ENCODE measurements at regions not wholly inside any gene's neighbourhood (a gene's known extent, or its start where the extent isn't known, plus 50 kb on each side); places are given as distances from the start of the nearest gene placed in this dataset.
"Not testable (repeated sequence)": the region's sequence is repeated elsewhere in the genome, so short reads cannot be mapped to it uniquely, and the experiment has no call there.

- H3K9me3 ChIP-seq (ENCODE audit: control insufficient read depth, low read length): no peaks in the 10 kb centered on the region
- H3K27me3 ChIP-seq (ENCODE audit: control insufficient read depth, insufficient read depth, low read length): no peaks in the 10 kb centered on the region
- peaks cover 23% of the 10 kb centered on the region for H3K4me1 ChIP-seq (ENCODE audit: control insufficient read depth, insufficient read depth, low read length)
- no peak overlapping the region for H3K9ac ChIP-seq (ENCODE audit: low read length)
- H3K4me3 ChIP-seq (ENCODE audit: low read length): no peak overlapping the region
- no peaks in the 10 kb centered on the region for H3K36me3 ChIP-seq (ENCODE audit: control insufficient read depth, insufficient read depth, low read length)
These were observed 262.3 kb downstream of the SOX9 start for GRCh38 chr17:72382971-72383722.

GRCh38 chr17:72385475-72385874 is 264.7 kb downstream of the SOX9 start:
- Histone ChIP-seq H3K9me3 (ENCODE audit: control insufficient read depth, low read length) (no peaks in the 10 kb centered on the region), H3K4me1 (ENCODE audit: control insufficient read depth, insufficient read depth, low read length) (peaks cover 40% of the 10 kb centered on the region), H3K9ac (ENCODE audit: low read length) (no peak overlapping the region), H3K27me3 (ENCODE audit: control insufficient read depth, insufficient read depth, low read length) (no peaks in the 10 kb centered on the region), H3K36me3 (ENCODE audit: control insufficient read depth, insufficient read depth, low read length) (no peaks in the 10 kb centered on the region), H3K4me3 (ENCODE audit: low read length) (no peak overlapping the region)

GRCh38 chr17:72386173-72386572 is 265.4 kb downstream of the SOX9 start:
- not testable (repeated sequence) for H3K27me3 ChIP-seq (ENCODE audit: control insufficient read depth, insufficient read depth, low read length); H3K4me3 ChIP-seq (ENCODE audit: low read length); H3K36me3 ChIP-seq (ENCODE audit: control insufficient read depth, insufficient read depth, low read length); H3K9me3 ChIP-seq (ENCODE audit: control insufficient read depth, low read length); H3K9ac ChIP-seq (ENCODE audit: low read length)
- peaks cover 40% of the 10 kb centered on the region for H3K4me1 ChIP-seq (ENCODE audit: control insufficient read depth, insufficient read depth, low read length)

GRCh38 chr17:72386619-72387237 is 265.9 kb downstream of the SOX9 start:
- no peaks in the 10 kb centered on the region for H3K36me3 ChIP-seq (ENCODE audit: control insufficient read depth, insufficient read depth, low read length)
- H3K4me1 ChIP-seq (ENCODE audit: control insufficient read depth, insufficient read depth, low read length): peaks cover 46% of the 10 kb centered on the region
- no peak overlapping the region for H3K4me3 ChIP-seq (ENCODE audit: low read length)
- no peak overlapping the region for H3K9ac ChIP-seq (ENCODE audit: low read length)
- H3K9me3 ChIP-seq (ENCODE audit: control insufficient read depth, low read length): no peaks in the 10 kb centered on the region
- H3K27me3 ChIP-seq (ENCODE audit: control insufficient read depth, insufficient read depth, low read length): no peaks in the 10 kb centered on the region

- Histone ChIP-seq H3K4me1 (ENCODE audit: control insufficient read depth, insufficient read depth, low read length) (peaks cover 53% of the 10 kb centered on the region), H3K36me3 (ENCODE audit: control insufficient read depth, insufficient read depth, low read length) (no peaks in the 10 kb centered on the region), H3K4me3 (ENCODE audit: low read length) (no peak overlapping the region), H3K9ac (ENCODE audit: low read length) (no peak overlapping the region), H3K9me3 (ENCODE audit: control insufficient read depth, low read length) (no peaks in the 10 kb centered on the region), H3K27me3 (ENCODE audit: control insufficient read depth, insufficient read depth, low read length) (no peaks in the 10 kb centered on the region)
These were observed 266.7 kb downstream of the SOX9 start for GRCh38 chr17:72387487-72387886.

GRCh38 chr17:72387969-72388368 is 267.1 kb downstream of the SOX9 start:
- H3K36me3 ChIP-seq (ENCODE audit: control insufficient read depth, insufficient read depth, low read length): no peaks in the 10 kb centered on the region
- H3K9me3 ChIP-seq (ENCODE audit: control insufficient read depth, low read length): no peaks in the 10 kb centered on the region
- H3K27me3 ChIP-seq (ENCODE audit: control insufficient read depth, insufficient read depth, low read length): no peaks in the 10 kb centered on the region
- H3K9ac ChIP-seq (ENCODE audit: low read length): no peak overlapping the region
- H3K4me3 ChIP-seq (ENCODE audit: low read length): no peak overlapping the region
- H3K4me1 ChIP-seq (ENCODE audit: control insufficient read depth, insufficient read depth, low read length): peaks cover 54% of the 10 kb centered on the region

GRCh38 chr17:72388765-72389473 is 268.1 kb downstream of the SOX9 start:
- no peak overlapping the region for H3K4me3 ChIP-seq (ENCODE audit: low read length)
- no peaks in the 10 kb centered on the region for H3K36me3 ChIP-seq (ENCODE audit: control insufficient read depth, insufficient read depth, low read length)
- no peaks in the 10 kb centered on the region for H3K9me3 ChIP-seq (ENCODE audit: control insufficient read depth, low read length)
- H3K4me1 ChIP-seq (ENCODE audit: control insufficient read depth, insufficient read depth, low read length): peaks cover 54% of the 10 kb centered on the region
- no peak overlapping the region for H3K9ac ChIP-seq (ENCODE audit: low read length)
- no peaks in the 10 kb centered on the region for H3K27me3 ChIP-seq (ENCODE audit: control insufficient read depth, insufficient read depth, low read length)

- Histone ChIP-seq H3K4me3 (ENCODE audit: low read length) (no peak overlapping the region), H3K9me3 (ENCODE audit: control insufficient read depth, low read length) (no peaks in the 10 kb centered on the region), H3K4me1 (ENCODE audit: control insufficient read depth, insufficient read depth, low read length) (peaks cover 64% of the 10 kb centered on the region), H3K36me3 (ENCODE audit: control insufficient read depth, insufficient read depth, low read length) (no peaks in the 10 kb centered on the region), H3K27me3 (ENCODE audit: control insufficient read depth, insufficient read depth, low read length) (no peaks in the 10 kb centered on the region), H3K9ac (ENCODE audit: low read length) (no peak overlapping the region)
These were observed 270.1 kb downstream of the SOX9 start for GRCh38 chr17:72390675-72391508.

GRCh38 chr17:72392056-72393010 is 271.5 kb downstream of the SOX9 start:
- no peaks in the 10 kb centered on the region for H3K9me3 ChIP-seq (ENCODE audit: control insufficient read depth, low read length)
- H3K4me1 ChIP-seq (ENCODE audit: control insufficient read depth, insufficient read depth, low read length): peaks cover 51% of the 10 kb centered on the region
- H3K9ac ChIP-seq (ENCODE audit: low read length): no peak overlapping the region
- no peaks in the 10 kb centered on the region for H3K27me3 ChIP-seq (ENCODE audit: control insufficient read depth, insufficient read depth, low read length)
- no peak overlapping the region for H3K4me3 ChIP-seq (ENCODE audit: low read length)
- H3K36me3 ChIP-seq (ENCODE audit: control insufficient read depth, insufficient read depth, low read length): no peaks in the 10 kb centered on the region

- Histone ChIP-seq H3K9ac (ENCODE audit: low read length) (no peak overlapping the region), H3K9me3 (ENCODE audit: control insufficient read depth, low read length) (no peaks in the 10 kb centered on the region), H3K4me3 (ENCODE audit: low read length) (no peak overlapping the region), H3K36me3 (ENCODE audit: control insufficient read depth, insufficient read depth, low read length) (no peaks in the 10 kb centered on the region), H3K27me3 (ENCODE audit: control insufficient read depth, insufficient read depth, low read length) (no peaks in the 10 kb centered on the region), H3K4me1 (ENCODE audit: control insufficient read depth, insufficient read depth, low read length) (peaks cover 48% of the 10 kb centered on the region)
These were observed 272.7 kb downstream of the SOX9 start for GRCh38 chr17:72393553-72393952.

- Histone ChIP-seq H3K27me3 (ENCODE audit: control insufficient read depth, insufficient read depth, low read length) (no peaks in the 10 kb centered on the region), H3K4me1 (ENCODE audit: control insufficient read depth, insufficient read depth, low read length) (peaks cover 48% of the 10 kb centered on the region), H3K9ac (ENCODE audit: low read length) (no peak overlapping the region), H3K4me3 (ENCODE audit: low read length) (no peak overlapping the region), H3K9me3 (ENCODE audit: control insufficient read depth, low read length) (no peaks in the 10 kb centered on the region), H3K36me3 (ENCODE audit: control insufficient read depth, insufficient read depth, low read length) (no peaks in the 10 kb centered on the region)
These were observed 273.7 kb downstream of the SOX9 start for GRCh38 chr17:72394531-72394930.
